EL (cell line): ENCODE measurements at regions not wholly inside any gene's neighbourhood (a gene's known extent, or its start where the extent isn't known, plus 50 kb on each side); places are given as distances from the start of the nearest gene placed in this dataset.
A peak's percentile ranks its signal among the peaks of the same experiment; 100 is the strongest.
"Not testable (repeated sequence)": the region's sequence is repeated elsewhere in the genome, so short reads cannot be mapped to it uniquely, and the experiment has no call there.

Source experiments
- DNase-seq: peaks from one replicate; pipeline ENCODE4 v3.0.0-alpha.2; 2016

DNA sequence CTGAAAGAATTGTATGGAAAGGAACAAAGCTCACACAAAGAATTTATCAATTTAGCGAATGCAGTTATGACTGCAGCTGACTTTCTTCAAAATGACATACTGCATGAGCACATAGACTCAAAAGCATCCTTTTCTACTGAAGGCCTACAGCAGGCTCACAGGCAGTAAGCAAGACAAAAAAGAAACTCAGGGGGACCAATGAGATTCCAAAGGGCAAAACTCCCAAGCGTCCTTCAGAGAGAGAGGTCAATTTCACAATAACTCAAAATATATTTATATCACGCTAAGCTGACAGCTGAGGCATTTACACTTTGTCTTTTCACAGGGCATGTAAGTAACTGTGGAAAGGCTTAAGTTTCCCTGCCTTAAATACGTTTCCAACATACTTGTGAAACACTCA lies 427.9 kb upstream of the RASGRP1 start:
- DNase-seq, result no peak

DNA sequence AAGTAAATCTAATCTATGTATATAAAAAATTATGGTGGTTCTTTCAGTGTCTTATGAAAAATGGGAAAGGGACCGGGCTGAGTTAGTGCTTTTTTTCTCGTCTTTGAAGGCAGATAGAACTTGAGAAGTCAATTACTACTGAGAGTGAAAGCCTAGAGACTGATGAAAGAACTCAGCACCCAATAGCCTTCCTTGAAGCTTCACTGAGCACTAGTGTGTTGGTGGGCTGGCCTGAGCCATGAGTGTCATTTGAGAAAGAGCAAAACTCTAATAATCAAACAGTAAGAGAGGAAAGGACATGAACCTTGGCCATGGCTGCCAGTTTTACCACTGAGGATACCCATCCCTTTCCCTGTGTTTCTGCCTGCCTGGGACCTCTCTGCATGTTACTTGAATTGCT lies 428.3 kb upstream of the RASGRP1 start:
- DNase-seq, result no peak

DNA sequence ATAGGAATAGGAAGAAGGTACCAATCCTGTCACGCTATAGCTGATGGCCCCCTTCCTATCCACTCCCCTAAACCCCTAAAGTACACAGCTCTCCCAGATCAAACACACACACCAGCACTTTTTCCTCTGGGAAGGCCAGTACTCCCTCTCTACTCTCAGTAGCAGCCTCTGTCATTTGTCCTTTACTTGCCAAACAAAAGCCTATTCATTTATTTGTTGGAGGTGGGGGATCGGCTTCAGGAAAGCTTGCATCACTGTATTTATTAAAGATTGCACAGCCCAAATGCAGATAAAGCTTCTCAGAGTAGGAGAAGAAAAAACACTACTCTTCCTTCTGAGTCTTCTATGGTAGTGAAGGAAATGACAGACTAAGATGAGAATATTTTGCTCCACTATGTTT lies 429.7 kb upstream of the RASGRP1 start:
- DNase-seq, result no peak

DNA sequence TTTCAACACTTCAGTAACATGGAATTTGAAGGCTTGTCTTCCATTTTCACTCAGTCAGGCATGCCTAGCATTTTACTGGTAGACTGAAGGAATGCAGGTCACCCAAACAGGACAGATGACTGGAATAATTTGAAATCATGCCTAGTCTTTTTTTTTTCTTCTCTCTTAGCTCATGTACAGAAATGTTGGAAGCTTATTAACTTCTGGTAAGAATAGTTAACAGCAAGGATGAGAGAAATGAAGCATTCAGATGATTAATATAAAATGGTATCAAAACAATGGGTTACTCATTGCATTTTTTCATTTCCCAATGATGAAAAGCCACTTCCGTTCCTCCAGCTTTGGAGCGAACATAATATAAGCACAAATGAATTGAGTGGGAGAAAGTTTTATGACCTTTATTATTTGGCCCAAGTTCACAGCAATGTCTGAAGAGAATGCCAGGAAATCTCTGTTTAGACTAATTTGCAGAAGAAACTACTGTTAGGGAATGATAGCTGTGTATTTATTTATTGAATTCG lies 431.6 kb upstream of the RASGRP1 start:
- DNase-seq, result peak; percentile 89

DNA sequence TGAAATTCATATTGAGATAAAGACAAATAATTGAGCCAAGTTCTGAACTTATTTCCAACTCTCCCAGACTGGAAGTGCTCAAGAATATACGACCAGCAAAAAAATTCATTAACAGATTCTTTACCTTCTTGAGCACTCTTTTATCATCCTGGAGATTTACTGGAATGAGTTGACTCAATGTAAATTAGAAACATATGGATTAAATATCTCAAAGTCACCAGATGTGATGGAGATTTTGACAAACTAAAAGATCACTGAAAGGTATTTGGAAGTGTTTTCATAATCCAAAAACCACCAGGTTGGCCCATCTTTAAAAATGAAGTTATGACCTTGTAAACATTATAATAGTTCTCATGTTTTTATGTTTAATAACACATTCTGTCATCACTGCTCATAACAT lies 433.2 kb upstream of the RASGRP1 start:
- DNase-seq, result no peak

DNA sequence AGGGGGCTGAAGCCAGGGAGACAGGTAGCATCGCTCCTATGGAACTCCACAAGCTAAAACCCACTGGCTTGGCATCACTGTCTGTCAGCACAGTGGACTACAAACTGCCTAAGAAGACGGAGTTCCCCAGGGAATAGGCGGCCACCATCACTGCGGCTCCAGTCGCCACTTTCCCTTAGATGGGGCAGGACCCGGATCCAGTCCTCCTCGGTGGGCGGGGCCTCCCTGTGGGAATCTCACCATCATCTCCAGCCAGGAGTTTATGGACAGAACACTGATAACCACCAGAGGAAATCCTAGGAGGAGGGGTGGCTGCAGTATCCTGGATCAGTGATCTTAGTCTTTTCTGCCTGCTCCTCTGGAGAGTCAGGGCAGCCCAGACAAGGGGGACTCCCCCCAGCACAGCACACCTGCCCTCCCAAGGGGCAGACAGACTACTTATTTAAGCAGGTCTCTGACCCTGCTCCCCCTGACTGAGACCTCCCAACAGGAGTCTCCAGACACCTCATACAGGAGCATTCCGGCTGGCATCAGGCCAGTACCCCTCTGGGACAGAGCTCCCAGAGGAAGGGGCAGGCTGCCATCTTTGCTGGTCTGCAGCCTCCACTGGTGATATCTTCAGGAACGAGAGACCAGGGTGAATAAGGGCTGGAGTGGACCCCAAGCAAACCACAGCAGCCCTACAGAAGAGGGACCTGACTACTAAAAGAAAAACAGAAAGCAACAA lies 435.6 kb upstream of the RASGRP1 start:
- no peak for DNase-seq

DNA sequence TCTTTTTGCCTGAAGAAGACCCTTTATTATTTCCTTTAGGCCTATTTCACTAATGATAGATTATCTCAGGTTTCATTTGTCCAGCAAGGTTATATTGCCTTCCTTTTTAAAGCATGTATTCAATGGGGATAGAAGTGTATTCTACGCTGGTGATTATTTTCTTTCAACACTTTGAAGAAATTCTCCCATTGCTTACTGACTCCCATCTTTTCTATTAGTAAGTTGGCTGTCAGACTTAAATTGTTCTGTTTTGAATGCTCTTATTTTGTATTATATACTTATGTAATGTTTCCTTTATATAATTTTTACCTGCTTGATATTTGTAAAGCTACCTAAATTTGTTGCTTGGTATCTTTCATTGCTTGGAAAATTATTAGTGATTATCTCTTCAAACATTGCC lies 445.1 kb upstream of the RASGRP1 start:
- no peak for DNase-seq

DNA sequence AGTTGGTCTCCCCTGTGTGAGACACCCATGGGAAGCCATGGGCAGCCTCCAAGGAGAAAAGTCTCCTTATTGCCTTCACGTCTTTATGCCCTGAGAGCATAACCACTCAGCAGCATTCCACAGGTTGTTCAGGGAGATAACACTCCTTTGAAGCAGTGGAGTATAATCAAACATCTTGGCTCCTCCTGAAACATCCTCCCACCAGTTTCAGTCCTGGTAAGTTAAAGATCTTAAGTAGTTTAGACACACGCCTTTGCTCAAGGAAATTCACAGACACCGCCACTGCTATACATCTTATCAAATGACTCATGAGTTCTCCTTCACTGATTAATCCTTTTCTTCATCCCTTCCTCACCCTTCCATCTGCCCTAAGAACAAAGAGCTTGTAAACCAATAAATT lies 446.5 kb upstream of the RASGRP1 start:
- not testable (repeated sequence) for DNase-seq

DNA sequence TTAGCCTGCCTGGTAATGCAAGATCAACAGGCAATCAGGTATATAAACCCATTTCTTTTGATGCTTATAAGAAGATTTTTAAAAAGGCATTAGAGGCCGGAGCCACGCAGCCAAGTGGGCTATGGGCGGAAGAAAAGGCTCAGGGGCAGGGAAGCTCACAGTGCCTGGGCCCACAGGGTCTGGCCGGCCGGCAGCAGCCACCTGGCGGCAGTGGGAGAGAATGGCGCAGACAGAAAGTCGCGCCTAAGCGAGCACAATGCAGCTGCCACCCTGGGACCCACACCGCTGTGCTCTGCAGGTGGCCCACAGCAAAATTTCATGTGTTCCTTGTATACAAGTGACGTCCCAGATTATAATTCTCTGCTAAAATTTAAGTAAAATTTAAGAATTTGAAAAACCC lies 448.6 kb upstream of the RASGRP1 start:
- no peak for DNase-seq

DNA sequence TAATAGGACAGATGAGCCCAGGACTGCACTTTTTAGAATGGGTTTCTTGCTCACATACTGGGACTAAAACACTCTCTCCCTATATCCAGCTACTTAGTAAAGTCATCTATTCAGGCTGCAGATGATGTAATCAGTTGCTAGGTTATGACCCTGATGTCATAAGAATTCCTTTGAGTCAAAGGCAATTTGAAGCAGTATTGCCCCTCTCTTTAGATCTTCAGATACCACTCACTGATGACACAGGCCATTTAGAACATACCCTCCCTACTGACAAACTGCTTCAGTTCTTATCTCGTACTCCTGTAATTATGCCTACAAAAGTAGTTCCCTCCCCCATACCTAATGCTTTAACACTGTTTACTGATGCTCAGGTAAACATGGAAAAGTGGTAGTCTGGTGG lies 450.1 kb upstream of the RASGRP1 start:
- DNase-seq, result no peak

DNA sequence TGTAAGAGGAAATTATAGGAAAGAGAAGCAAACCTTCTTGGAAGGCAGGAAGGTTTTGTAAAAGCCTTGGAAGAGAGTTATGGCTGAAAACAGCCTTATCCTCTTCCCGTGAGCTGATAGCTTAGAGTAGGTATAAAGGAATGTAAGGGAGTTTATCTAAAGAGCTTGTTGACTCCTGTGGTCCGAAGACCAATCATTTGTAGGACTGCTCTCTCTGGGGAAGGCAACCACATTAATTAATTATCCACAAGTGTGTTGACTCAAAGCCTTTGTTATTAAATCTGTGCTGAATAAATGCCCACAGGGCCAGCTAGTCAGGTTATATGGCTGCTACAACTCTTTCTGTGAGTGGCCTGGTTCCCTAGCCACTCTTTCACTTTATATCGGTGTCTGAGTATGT lies 452.1 kb upstream of the RASGRP1 start:
- DNase-seq, result no peak

DNA sequence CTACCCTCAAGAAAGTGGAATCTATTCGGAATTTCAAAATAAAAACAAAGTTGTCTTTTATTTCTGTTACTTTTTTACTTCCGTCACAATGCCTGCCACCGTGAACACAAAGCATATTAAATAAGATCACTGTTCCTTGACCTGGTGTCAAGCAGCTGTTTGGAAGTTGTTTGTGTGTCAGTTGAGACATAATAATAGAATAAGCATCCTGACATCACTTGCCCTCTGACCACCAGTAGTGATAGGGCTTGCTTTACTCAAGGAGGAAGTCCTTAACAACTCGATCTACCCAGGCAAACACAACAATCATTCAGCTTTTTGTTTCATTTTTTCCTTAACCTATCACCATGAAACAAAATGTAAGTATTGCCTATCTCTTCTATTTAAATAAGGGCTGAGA lies 454.4 kb upstream of the RASGRP1 start:
- DNase-seq, result no peak

DNA sequence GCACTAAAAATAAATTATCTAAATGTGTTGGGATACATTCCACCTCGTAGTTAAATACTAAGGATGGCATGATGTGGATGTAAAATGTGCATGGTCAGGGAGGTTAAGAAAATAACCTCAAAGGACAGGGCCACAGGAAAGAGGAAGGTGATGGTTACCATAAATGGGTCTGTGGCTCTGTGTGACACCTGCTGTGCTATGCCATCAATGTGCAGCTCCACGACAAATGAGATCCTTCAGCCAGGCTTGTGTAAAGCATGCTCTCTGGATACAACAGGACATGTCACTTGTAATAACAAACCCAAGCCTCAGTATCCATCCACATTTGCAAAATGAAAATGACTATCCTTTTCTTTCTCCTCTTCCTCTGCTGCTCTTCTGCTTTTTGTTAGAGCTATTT lies 456.7 kb upstream of the RASGRP1 start:
- no peak for DNase-seq

DNA sequence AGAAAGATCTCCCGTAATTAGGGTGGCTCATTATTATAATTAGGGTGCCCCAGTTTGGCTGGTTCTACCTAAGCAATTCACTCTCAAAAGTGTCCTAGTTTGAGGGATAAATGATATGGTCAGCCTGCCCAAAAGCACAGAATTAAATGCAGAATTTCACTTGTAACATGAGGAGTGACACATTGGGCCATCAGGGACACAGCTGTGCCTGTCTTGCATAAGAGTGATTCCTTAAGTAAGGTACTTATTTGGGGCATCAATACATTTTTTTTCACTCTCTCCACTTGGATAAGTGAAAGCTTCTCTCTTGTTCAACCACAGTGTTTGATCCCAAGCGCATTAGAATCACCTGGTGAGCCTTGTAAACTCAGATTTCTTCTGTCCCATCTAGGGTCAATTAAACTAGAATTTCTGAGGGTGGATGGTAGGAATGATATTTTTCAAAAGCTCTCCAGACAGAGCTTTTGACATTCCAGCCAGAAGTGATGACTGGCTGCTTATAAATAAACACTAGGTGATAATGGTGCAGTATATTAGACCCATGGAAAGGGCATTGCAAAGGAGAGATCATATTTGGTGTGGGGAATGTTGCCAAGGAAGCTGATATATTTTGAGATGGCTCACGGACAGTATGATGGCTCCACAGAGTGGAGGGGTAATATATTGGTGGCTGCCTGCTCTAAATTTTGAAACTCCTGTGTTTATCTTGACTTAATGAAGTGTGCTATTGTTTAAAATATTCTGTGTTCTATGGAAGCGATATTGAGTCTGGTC lies 458.1 kb upstream of the RASGRP1 start:
- no peak for DNase-seq

DNA sequence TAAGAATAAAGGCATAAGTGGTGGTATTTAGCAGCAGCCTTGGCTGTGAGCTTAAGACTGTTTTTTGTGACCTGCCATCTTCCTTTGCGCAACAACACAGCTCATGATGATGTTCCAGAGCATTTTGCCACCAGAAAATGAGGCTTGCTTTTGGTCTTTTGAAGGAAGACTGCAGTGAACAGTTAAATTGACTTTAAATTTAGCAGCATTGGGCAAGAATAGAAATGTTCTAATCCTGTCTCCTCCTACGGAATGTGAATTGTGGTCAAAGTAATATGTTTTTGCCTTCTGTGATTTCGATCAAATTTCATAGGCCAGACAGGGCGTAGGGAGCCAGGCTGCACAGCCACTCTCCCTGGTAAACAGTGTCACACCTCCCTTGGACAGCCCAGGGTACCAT lies 460.7 kb upstream of the RASGRP1 start:
- no peak for DNase-seq

DNA sequence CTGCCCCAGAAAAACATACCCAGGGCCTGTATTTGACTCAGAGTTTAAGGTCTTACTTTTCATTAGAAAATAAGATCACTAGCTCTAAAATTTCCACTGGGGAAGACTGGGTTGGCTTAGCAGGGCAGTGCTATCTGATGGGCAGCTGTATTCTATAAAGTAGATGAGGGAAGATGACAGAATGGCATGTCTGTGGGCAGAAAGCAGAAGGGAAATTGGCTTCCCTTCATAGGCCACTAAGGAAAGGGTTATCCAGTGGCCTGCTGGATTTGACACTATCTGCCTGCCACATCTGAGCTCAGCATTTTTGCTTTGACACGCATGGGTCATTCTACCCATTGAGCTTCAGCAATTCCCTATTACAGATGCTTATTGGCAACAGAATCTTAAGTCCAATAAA lies 461.3 kb upstream of the RASGRP1 start:
- no peak for DNase-seq

DNA sequence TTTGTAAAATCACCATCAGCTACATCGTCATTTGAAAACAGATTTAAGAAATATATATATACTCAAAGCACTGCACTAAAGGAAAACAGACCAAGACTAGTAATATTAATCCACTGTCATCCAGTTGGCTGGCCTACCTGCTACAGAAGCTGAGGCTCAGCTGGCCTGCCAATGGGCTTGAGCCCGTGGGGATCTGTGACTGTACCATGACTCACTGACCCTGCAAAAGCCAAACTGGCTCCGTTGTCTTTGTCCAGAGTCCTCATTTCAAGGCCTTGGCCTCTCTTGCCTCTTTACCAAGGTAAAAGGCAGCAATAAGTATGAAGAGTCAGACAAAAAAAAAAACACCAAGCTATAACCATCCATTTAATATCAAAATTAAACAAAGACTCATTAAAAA lies 463.5 kb upstream of the RASGRP1 start:
- peak; percentile 70 for DNase-seq

DNA sequence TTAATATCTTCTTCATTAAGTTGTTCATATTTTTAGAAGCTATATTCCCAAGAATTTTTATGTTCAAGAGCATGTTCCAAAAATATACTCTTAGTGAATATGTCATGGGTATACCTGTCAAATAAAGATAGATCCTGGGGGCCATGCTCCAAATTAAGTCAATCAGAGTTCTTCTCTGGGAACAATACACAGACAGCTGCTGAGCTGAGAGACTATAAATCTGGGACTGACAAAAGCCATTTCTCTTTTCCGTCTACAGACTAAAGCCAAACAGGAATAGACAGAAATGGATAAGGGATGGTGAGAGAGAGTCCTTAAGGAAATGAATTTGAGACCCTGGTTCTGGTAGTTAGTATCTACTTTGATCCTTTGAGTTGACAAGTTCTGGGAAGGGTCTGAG lies 465.1 kb upstream of the RASGRP1 start:
- DNase-seq, result no peak

DNA sequence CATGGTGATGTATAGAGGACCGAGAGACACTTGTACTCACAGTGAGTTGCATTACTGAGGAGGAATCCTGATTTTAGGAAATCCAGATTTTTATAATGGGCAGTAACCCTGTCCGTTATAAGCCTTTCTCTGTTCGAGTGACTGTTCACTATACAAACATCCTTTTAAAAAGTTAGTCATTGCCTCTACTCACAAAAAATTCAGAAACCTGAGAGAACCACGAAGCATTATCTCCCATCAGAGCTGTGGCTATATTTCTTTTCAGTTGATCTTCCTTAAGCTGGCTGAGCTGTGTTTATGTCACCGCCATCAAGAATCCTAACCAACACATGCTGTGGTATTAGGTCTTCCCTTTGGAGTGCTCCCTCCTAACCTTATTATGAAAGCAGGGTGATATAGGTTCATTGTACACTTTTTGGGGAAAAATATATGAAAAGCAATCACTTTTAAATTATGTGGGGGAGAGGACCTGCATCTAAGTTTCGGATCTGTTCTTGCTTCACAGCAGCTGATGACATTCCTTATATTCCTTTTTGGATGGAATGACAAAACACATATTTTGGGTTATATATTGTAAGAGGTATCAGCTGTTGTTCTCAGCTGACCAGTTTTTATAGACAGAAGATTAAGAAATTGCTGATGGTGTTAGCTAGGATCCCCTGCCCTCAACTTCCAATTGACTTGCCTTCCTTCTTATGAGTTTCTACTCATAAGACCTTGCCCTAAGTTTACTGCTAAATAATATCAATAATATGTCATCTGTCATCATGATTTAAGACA lies 465.9 kb upstream of the RASGRP1 start:
- peak; percentile 13 for DNase-seq

DNA sequence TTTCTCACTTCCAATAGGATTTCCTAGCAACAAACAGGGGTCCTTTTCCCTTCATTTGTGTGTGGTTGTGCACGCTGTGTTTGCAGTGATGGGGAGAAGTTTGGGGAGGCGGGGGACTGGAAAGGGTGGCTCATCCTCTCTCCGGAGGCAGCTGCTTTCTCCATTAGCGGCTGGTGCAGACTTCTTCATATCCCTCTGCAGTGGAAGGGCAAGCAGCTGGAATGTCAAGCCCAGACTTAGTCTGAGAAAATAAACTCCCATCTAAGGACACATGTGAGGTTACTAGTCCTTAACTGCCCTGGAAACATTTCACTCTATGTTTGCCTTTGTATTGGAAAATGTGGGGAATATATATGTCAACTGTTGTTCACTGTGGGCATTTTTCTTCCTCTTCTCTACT lies 467.0 kb upstream of the RASGRP1 start:
- no peak for DNase-seq

DNA sequence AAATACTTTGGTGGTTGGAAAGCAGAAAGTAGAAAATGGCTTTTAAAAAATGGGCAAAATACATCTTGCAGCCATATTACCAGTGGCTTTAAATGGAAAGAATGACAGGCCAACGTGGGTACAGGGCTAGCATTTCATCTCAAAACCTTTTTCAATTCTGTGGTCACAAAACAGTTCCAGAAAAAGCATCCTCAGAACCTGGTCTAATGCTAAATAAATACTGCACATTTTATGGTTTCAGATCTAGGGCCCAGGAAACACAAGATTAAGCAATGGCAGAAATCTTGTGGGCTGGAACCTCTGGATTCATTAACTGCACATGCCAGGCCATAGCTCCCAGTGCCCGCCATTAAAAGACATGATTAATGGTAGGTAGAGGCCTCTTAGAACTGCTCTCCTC lies 470.2 kb upstream of the RASGRP1 start:
- no peak for DNase-seq

DNA sequence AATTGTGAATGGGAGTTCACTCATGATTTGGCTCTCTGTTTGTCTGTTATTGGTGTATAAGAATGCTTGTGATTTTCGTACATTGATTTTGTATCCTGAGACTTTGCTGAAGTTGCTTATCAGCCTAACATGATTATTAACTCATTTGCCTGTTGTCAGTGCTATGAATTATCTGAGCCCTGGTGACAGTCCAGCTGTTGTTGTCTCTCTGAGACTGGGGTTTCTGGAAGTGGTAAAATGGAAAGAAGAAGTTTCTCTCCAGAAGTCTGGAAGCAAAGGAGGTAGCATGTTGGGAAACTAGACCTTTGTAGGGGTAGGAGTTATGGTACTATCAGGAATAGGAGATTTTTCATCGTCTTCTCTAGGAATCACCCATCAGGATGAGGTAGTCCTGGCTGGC lies 473.0 kb upstream of the RASGRP1 start:
- DNase-seq, result not testable (repeated sequence)

DNA sequence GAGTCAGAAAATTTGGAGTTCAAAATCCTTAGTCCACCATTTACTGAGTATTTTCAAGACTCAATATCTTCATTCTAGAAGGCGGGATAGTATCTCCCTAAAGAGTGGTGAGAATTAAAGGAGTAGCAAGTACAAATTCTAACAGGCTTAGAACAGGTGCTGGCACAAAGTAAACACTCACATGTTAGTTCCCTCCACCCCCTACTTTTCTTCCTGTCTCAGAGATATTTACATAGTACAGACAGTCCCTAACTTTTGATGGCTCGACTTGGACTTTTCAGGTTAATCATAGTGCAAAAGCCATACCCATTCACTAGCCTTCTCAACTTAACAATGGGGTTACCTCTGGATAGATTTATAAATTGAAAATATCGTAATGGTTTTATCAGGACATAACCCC lies 476.2 kb upstream of the RASGRP1 start:
- DNase-seq, result no peak
